ENCODE measurements at regions not wholly inside any gene's neighbourhood (a gene's known extent, or its start where the extent isn't known, plus 50 kb on each side); places are given as distances from the start of the nearest gene placed in this dataset.

DNA sequence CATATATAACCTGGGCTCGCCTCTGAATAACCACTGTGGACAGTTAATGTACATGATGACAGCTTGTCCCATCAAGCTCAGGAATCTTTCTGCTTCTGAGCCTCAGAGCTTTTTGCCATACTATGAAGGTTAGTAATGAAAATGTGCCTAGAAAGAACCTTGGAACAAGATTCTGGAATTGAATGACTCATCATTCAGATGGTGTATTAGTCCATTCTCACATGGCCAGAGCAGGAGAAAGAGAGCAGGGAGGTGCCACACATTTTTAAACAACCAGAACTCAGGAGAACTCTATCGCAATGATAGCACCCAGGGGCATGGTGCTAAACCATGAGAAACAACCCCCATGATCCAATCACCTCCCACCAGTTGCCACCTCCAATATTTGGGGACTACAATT lies 542.1 kb downstream of the PRR16 start:
- H3K4me1 ChIP-seq = no peaks in the 10 kb centered on the region
- TF ChIP-seq POLR2A (IDR thresholded peaks at IDR 0.05) = no peak
- TF ChIP-seq, protein P1, sequence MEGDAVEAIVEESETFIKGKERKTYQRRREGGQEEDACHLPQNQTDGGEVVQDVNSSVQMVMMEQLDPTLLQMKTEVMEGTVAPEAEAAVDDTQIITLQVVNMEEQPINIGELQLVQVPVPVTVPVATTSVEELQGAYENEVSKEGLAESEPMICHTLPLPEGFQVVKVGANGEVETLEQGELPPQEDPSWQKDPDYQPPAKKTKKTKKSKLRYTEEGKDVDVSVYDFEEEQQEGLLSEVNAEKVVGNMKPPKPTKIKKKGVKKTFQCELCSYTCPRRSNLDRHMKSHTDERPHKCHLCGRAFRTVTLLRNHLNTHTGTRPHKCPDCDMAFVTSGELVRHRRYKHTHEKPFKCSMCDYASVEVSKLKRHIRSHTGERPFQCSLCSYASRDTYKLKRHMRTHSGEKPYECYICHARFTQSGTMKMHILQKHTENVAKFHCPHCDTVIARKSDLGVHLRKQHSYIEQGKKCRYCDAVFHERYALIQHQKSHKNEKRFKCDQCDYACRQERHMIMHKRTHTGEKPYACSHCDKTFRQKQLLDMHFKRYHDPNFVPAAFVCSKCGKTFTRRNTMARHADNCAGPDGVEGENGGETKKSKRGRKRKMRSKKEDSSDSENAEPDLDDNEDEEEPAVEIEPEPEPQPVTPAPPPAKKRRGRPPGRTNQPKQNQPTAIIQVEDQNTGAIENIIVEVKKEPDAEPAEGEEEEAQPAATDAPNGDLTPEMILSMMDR (IDR thresholded peaks at IDR 0.05) = no peak
- no peak overlapping the region for H3K4me3 ChIP-seq
- no peak for ATAC-seq
- no peaks in the 10 kb centered on the region for H3K36me3 ChIP-seq
- WGBS, 4 donors = 89 to 95% (median 90%) methylated on average over 2 of the region's 2 CpGs
- no peaks in the 10 kb centered on the region for H3K9me3 ChIP-seq
- intact Hi-C loops (cut with DNase I) = no loop called here
- H3K27me3 ChIP-seq = peaks cover 0 to 4% (median 0%) of the 10 kb centered on the region in 9 donors
- no peak for DNase-seq
- no peak overlapping the region for H3K27ac ChIP-seq

DNA sequence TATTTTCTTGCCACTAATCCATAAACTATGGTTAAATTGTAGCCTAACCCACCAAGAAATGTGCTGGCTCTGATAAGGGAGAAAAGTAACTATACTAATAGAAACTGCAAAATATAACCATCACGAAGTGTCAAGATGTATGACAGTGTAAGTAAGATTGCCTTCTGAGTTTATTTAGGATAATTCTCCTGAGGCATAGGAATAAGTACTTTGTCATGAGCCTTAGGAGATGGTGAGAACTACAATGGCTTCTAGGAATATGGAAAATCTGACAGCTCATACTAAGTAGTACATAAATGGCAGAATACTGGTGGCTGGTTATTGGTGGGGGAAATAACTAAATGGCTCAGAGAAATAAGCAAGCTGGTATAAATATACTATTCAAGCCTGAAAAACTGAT lies 543.9 kb downstream of the PRR16 start:
- intact Hi-C loops (cut with DNase I) = no loop called here
- TF ChIP-seq, protein P1 (IDR thresholded peaks at IDR 0.05) = no peak
- no peak for TF ChIP-seq POLR2A (IDR thresholded peaks at IDR 0.05)
- DNase-seq = no peak

GRCh38 chr5:121009058-121009457 lies 545.0 kb downstream of the PRR16 start:
- ATAC-seq (peak in 1 of 4 donors; percentile 72), DNase-seq (no peak)
- TF ChIP-seq, protein P1 (IDR thresholded peaks at IDR 0.05) = no peak
- TF ChIP-seq POLR2A (IDR thresholded peaks at IDR 0.05) = no peak
- H3K36me3 ChIP-seq = no peaks in the 10 kb centered on the region
- H3K27ac ChIP-seq = no peak overlapping the region
- intact Hi-C loops (cut with DNase I) = no loop called here
- H3K27me3 ChIP-seq = peaks cover 0 to 4% (median 0%) of the 10 kb centered on the region in 9 donors
- no peaks in the 10 kb centered on the region for H3K4me1 ChIP-seq
- H3K9me3 ChIP-seq = no peaks in the 10 kb centered on the region
- no peak overlapping the region for H3K4me3 ChIP-seq

More for the DNA sequence above, 543.9 kb downstream of the PRR16 start:
- peaks cover 0 to 4% (median 0%) of the 10 kb centered on the region in 9 donors for H3K27me3 ChIP-seq
- WGBS, 4 donors = 73 to 82% (median 77%) methylated on average over 1 of the region's 1 CpG
- no peaks in the 10 kb centered on the region for H3K9me3 ChIP-seq
- no peaks in the 10 kb centered on the region for H3K4me1 ChIP-seq
- no peak for ATAC-seq
- no peaks in the 10 kb centered on the region for H3K36me3 ChIP-seq
- H3K27ac ChIP-seq = no peak overlapping the region
- H3K4me3 ChIP-seq = no peak overlapping the region

DNA sequence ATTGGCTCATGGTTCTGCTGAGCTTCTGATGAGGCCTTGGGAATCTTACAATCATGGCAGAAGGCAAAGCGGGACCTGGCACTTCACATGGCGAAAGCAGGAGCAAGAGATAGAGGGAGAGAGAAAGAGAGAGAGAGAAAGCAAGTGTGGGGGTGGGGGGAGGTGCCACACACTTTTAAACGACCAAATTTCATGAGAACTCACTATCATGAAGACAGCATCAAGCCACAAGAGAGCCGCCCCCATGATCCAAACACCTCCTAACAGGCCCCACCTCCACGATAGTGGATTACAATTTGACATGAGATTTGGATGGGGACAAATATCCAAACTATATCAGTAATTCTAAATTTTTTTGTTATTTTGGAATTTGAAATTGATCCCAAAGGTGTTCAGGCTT lies 553.9 kb downstream of the PRR16 start:
- TF ChIP-seq POLR2A (IDR thresholded peaks at IDR 0.05) = no peak

DNA sequence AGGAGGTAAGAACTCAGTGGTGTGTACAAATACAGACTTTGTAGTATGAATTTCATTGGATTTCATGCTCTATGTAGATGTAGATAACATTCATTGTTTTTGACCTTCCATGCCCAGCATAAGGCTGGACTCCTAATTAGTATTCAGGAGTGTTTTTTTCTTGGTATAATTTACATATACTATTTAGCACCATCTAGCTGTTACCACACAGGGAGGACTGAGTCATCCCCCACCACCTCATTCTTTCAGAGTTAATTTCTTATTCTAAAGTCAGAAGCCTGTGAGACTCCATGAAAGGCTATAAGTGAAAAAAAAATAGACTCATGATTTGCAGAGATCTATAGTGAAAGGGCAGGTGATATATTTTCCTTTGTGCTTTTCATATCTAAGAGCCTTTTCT lies 555.0 kb downstream of the PRR16 start:
- ATAC-seq = no peak
- no peak overlapping the region for H3K27ac ChIP-seq

More for the DNA sequence above, 553.9 kb downstream of the PRR16 start:
- Histone ChIP-seq H3K27me3 (peaks cover 0 to 3% (median 0%) of the 10 kb centered on the region in 9 donors), H3K36me3 (no peaks in the 10 kb centered on the region), H3K4me3 (no peak overlapping the region), H3K9me3 (no peaks in the 10 kb centered on the region), H3K4me1 (no peaks in the 10 kb centered on the region), H3K27ac (no peak overlapping the region)
- DNase-seq (no peak), ATAC-seq (no peak)
- WGBS, 4 donors = 71 to 84% (median 76%) methylated on average over 5 of the region's 5 CpGs
- intact Hi-C loops (cut with DNase I) = no loop called here

More for the DNA sequence above, 555.0 kb downstream of the PRR16 start:
- H3K27me3 ChIP-seq = peaks cover 0 to 3% (median 0%) of the 10 kb centered on the region in 9 donors
- no peak for DNase-seq
- no peaks in the 10 kb centered on the region for H3K36me3 ChIP-seq
- intact Hi-C loops (cut with DNase I) = no loop called here
- H3K9me3 ChIP-seq = no peaks in the 10 kb centered on the region
- TF ChIP-seq, protein P1 (IDR thresholded peaks at IDR 0.05) = no peak
- TF ChIP-seq POLR2A (IDR thresholded peaks at IDR 0.05) = no peak
- H3K4me3 ChIP-seq = no peak overlapping the region
- H3K4me1 ChIP-seq = no peaks in the 10 kb centered on the region

Data from heart left ventricle (tissue), 16 donors.